H1 (cell line): ENCODE measurements at regions not wholly inside any gene's neighbourhood (a gene's known extent, or its start where the extent isn't known, plus 50 kb on each side); places are given as distances from the start of the nearest gene placed in this dataset.

Experiments used
- CTCF ChIA-PET: fragments of 300-600 bp; sonication (Branson Sonifier 250); formaldehyde crosslinking; loops from one replicate; lab custom pipeline; 2021; ENCODE audit not compliant: partially characterized antibody; lab: Charles Lee
- POLR2A ChIA-PET: fragments of 300-600 bp; sonication (Branson Sonifier 250); formaldehyde crosslinking; loops from one replicate; lab custom pipeline; 2021; ENCODE audit warnings: inconsistent platforms; ENCODE audit not compliant: partially characterized antibody; lab: Charles Lee
- DNase-seq, 2 experiments: peaks; one replicate each; pipeline versions ENCODE4 v3.0.0 to v3.0.0-alpha.2; 2010 to 2022; ENCODE audit warnings: low spot score in 2 of 2, low read depth in 1 of 2, mixed read lengths in 1 of 2
- FAIRE-seq: peaks from 2 replicates; lab custom pipeline; 2011; peaks lifted over from hg19 to GRCh38; lab: Jason Lieb, UNC
- H2AFZ ChIP-seq: 2 replicates; pipeline ENCODE4 v1.8.1; 2012; ENCODE audit warnings: low read length, inconsistent platforms
- H2AK5ac ChIP-seq: 2 replicates; pipeline ENCODE4 v1.6.1; 2013; ENCODE audit warnings: low read depth, low read length
- H2BK120ac ChIP-seq: replicated peaks from 2 replicates; pipeline ENCODE3; 2013; ENCODE audit warnings: low read depth, low read length, inconsistent platforms
- H2BK12ac ChIP-seq: 2 replicates; pipeline ENCODE4 v1.6.1; 2013; ENCODE audit warnings: low read depth, low read length
- H2BK15ac ChIP-seq: 2 replicates; pipeline ENCODE4 v1.6.1; 2013; ENCODE audit warnings: low read length
- H2BK20ac ChIP-seq: 2 replicates; pipeline ENCODE4 v1.6.1; 2013; ENCODE audit warnings: low read length
- H2BK5ac ChIP-seq: 2 replicates; pipeline ENCODE4 v1.6.1; 2013; ENCODE audit warnings: low read depth, low read length
- H3K14ac ChIP-seq: 2 replicates; pipeline ENCODE4 v1.6.1; 2013; ENCODE audit warnings: inconsistent platforms; ENCODE audit not compliant: insufficient read length
- H3K18ac ChIP-seq: 2 replicates; pipeline ENCODE4 v1.6.1; 2013; ENCODE audit warnings: low read length; ENCODE audit errors: extremely low read depth
- H3K23ac ChIP-seq: 2 replicates; pipeline ENCODE4 v1.6.1; 2013; ENCODE audit warnings: inconsistent platforms; ENCODE audit not compliant: insufficient read length
- H3K23me2 ChIP-seq: 2 replicates; pipeline ENCODE4 v1.6.1; 2013; ENCODE audit warnings: low read depth, low read length
- H3K27ac ChIP-seq: 2 replicates; pipeline ENCODE4 v1.6.1; 2011; ENCODE audit warnings: low read depth, low read length, inconsistent platforms
- H3K27me3 ChIP-seq, 4 experiments: replicated peaks in 1 of 4; 1 replicate in 1 of 4; 2 replicates in 3 of 4; pipeline versions ENCODE4 v1.6.1 to v1.8.1; 2011 to 2013; ENCODE audit warnings: low read length in 3 of 4, mild to moderate bottlenecking in 3 of 4, inconsistent platforms in 2 of 4, mixed read lengths in 2 of 4, moderate library complexity in 1 of 4; ENCODE audit not compliant: control insufficient read depth in 3 of 4, insufficient read depth in 3 of 4; ENCODE audit errors: extremely low read depth in 1 of 4
- H3K36me3 ChIP-seq, 4 experiments: 2 replicates each; pipeline versions ENCODE4 v1.6.1 to v1.8.1; 2011 to 2013; ENCODE audit warnings: mild to moderate bottlenecking in 4 of 4, low read length in 3 of 4, moderate library complexity in 2 of 4, control low read depth in 1 of 4, inconsistent platforms in 1 of 4; ENCODE audit not compliant: insufficient read depth in 4 of 4, control insufficient read depth in 2 of 4
- H3K4ac ChIP-seq: replicated peaks from 2 replicates; pipeline ENCODE3; 2013; ENCODE audit warnings: low read length, low read depth, mixed read lengths, inconsistent platforms; ENCODE audit not compliant: insufficient read length
- H3K4me1 ChIP-seq, 4 experiments: replicated peaks in 1 of 4; 1 replicate in 1 of 4; 2 replicates in 3 of 4; pipeline versions ENCODE4 v1.6.1 to v1.8.1; 2011 to 2013; ENCODE audit warnings: low read length in 3 of 4, inconsistent platforms in 2 of 4, mixed read lengths in 1 of 4; ENCODE audit not compliant: insufficient read depth in 4 of 4, control insufficient read depth in 3 of 4
- H3K4me2 ChIP-seq, 2 experiments: 2 replicates each; pipeline versions ENCODE4 v1.6.1 to v1.8.1; 2011 to 2013; ENCODE audit warnings: low read depth in 2 of 2, low read length in 2 of 2, control low read depth in 1 of 2, inconsistent platforms in 1 of 2, mild to moderate bottlenecking in 1 of 2; ENCODE audit not compliant: insufficient read depth in 1 of 2
- H3K4me3 ChIP-seq, 4 experiments: fragments of 200-600, 300-600 bp in 1 of 4; sonication (generic), shearing (Covaris generic), sonication (Bioruptor Twin) in 1 of 4; 2 replicates each; pipeline versions ENCODE4 v1.5.1 to v1.8.1; 2011 to 2016; ENCODE audit warnings: low read length in 4 of 4, low read depth in 3 of 4, control low read depth in 2 of 4, inconsistent platforms in 2 of 4, mild to moderate bottlenecking in 2 of 4, mixed read lengths in 1 of 4, moderate library complexity in 1 of 4; ENCODE audit not compliant: insufficient read depth in 2 of 4; ENCODE audit errors: extremely low read depth in 1 of 4
- H3K56ac ChIP-seq: replicated peaks from 2 replicates; pipeline ENCODE3; 2013; ENCODE audit warnings: low read depth, mild to moderate bottlenecking, mixed read lengths, low read length, inconsistent platforms; ENCODE audit not compliant: insufficient read length
- H3K79me1 ChIP-seq: 2 replicates; pipeline ENCODE4 v1.6.1; 2013; ENCODE audit warnings: low read depth, low read length, control low read depth
- H3K79me2 ChIP-seq, 2 experiments: 2 replicates each; pipeline versions ENCODE4 v1.6.1 to v1.8.1; 2012 to 2013; ENCODE audit warnings: low read length in 2 of 2, mild to moderate bottlenecking in 2 of 2, inconsistent platforms in 1 of 2; ENCODE audit not compliant: insufficient read depth in 2 of 2, control insufficient read depth in 1 of 2
- H3K9ac ChIP-seq, 4 experiments: replicated peaks in 1 of 4; 1 replicate in 1 of 4; 2 replicates in 3 of 4; pipeline versions ENCODE4 v1.6.1 to v1.8.1; 2011 to 2013; ENCODE audit warnings: low read depth in 3 of 4, low read length in 3 of 4, control low read depth in 2 of 4, mild to moderate bottlenecking in 2 of 4, moderate library complexity in 2 of 4, inconsistent platforms in 1 of 4; ENCODE audit errors: extremely low read depth in 1 of 4
- H3K9me3 ChIP-seq, 2 experiments: 2 replicates each; pipeline versions ENCODE4 v1.6.1 to v1.8.1; 2012 to 2013; ENCODE audit warnings: mild to moderate bottlenecking in 2 of 2, moderate library complexity in 2 of 2, control low read depth in 1 of 2, inconsistent platforms in 1 of 2, low read depth in 1 of 2, low read length in 1 of 2, mixed read lengths in 1 of 2; ENCODE audit not compliant: insufficient read depth in 2 of 2
- H4K20me1 ChIP-seq, 2 experiments: replicated peaks in 1 of 2; 2 replicates each; pipeline versions ENCODE3 to v1.8.1; 2011 to 2013; ENCODE audit warnings: inconsistent platforms in 2 of 2, low read length in 2 of 2, mild to moderate bottlenecking in 1 of 2; ENCODE audit not compliant: insufficient read depth in 2 of 2, control insufficient read depth in 1 of 2
- H4K5ac ChIP-seq: 2 replicates; pipeline ENCODE4 v1.6.1; 2013; ENCODE audit warnings: low read length, low read depth, mixed read lengths, inconsistent platforms; ENCODE audit not compliant: insufficient read length
- H4K8ac ChIP-seq: 2 replicates; pipeline ENCODE4 v1.8.0; 2013; ENCODE audit warnings: mild to moderate bottlenecking, moderate library complexity, low read length, inconsistent platforms; ENCODE audit not compliant: insufficient read depth; ENCODE audit errors: extremely low read depth
- H4K91ac ChIP-seq: replicated peaks from 2 replicates; pipeline ENCODE3; 2013; ENCODE audit warnings: low read length, mixed read lengths, inconsistent platforms; ENCODE audit not compliant: insufficient read length
- CTBP2 ChIP-seq: IDR thresholded peaks from 2 replicates; pipeline ENCODE4 v1.7.0; 2011; ENCODE audit warnings: borderline replicate concordance, mild to moderate bottlenecking, moderate library complexity, mixed read lengths, low read length; ENCODE audit not compliant: insufficient read depth, insufficient read length
- NANOG ChIP-seq: IDR thresholded peaks from 2 replicates; pipeline ENCODE4 v1.6.1; 2011; ENCODE audit warnings: low read length, low read depth, mild to moderate bottlenecking, inconsistent platforms; ENCODE audit not compliant: insufficient read depth, poor library complexity, severe bottlenecking
- NRF1 ChIP-seq: IDR thresholded peaks from 2 replicates; pipeline ENCODE4 v1.6.1; 2011; ENCODE audit warnings: mild to moderate bottlenecking, low read depth, low read length, improper control_type of control experiment
- RBBP5 ChIP-seq: IDR thresholded peaks from 2 replicates; pipeline ENCODE4 v1.7.1; 2012; ENCODE audit warnings: low read depth, mild to moderate bottlenecking, inconsistent platforms, low read length, moderate library complexity, borderline replicate concordance
- SIN3A ChIP-seq, 2 experiments: IDR thresholded peaks in 1 of 2; conservative IDR thresholded peaks in 1 of 2; 2 replicates each; pipeline ENCODE4 v1.6.1; 2011 to 2012; ENCODE audit warnings: low read length in 2 of 2, improper control_type of control experiment in 1 of 2, low read depth in 1 of 2, mild to moderate bottlenecking in 1 of 2
- SIX5 ChIP-seq: IDR thresholded peaks from 2 replicates; pipeline ENCODE4 v1.6.1; 2011; ENCODE audit warnings: mild to moderate bottlenecking, low read depth, low read length
- SP1 ChIP-seq: IDR thresholded peaks from 2 replicates; pipeline ENCODE4 v1.6.1; 2011; ENCODE audit warnings: low read depth, low read length
- SP2 ChIP-seq: IDR thresholded peaks from 2 replicates; pipeline ENCODE4 v1.6.1; 2012; ENCODE audit warnings: mild to moderate bottlenecking, low read length, inconsistent platforms
- SP4 ChIP-seq: IDR thresholded peaks from 2 replicates; pipeline ENCODE4 v1.6.1; 2012; ENCODE audit warnings: low read length, inconsistent platforms
- YY1 ChIP-seq: IDR thresholded peaks from 2 replicates; pipeline ENCODE4 v1.6.1; 2011; ENCODE audit warnings: low read depth, mild to moderate bottlenecking, low read length
- ZNF274 ChIP-seq: IDR thresholded peaks from 2 replicates; pipeline ENCODE4 v1.7.0; 2012; ENCODE audit warnings: low read length, borderline replicate concordance; ENCODE audit errors: extremely low read depth
- WGBS, 2 experiments: shearing (Covaris generic) in 1 of 2; methylation state at CpG; one replicate each; pipeline versions ENCODE4 v1.1.6 to v1.1.7; 2013 to 2015; ENCODE audit warnings: low lambda C conversion rate in 2 of 2, mixed read lengths in 2 of 2, inconsistent platforms in 1 of 2, low coverage in 1 of 2, missing lambda C conversion rate in 1 of 2; ENCODE audit not compliant: insufficient replicate concordance in 2 of 2, insufficient coverage in 1 of 2, insufficient read length in 1 of 2; ENCODE audit errors: extremely low coverage in 1 of 2, missing lambda C conversion rate in 1 of 2; 5-methylcytosine and 5-hydroxymethylcytosine counted together
- TF ChIP-seq, protein P1 (sequence below): IDR thresholded peaks from 2 replicates; pipeline ENCODE4 v1.6.1; 2011; ENCODE audit warnings: low read length, improper control_type of control experiment

DNA sequence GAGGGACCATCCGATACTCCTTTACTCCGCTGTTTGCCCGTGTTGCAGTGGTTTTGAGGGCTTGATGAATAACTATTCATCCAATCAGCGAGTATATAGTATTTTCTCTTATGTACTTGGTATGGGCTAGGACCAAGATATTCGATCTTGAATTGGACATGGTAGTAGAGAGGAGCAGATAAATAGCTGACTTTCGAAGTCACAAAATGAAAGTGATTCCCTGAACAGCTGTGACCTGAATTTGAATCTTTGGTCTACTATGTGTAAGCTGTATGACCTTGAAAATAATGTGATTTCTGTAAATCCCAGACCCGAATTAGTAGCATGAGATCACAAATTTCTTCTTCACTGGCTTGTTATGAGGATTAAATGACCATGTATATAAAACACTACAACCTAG lies 134.4 kb downstream of the TUSC1 start:
- Histone ChIP-seq H3K18ac (no peak overlapping the region), H3K56ac (no peak overlapping the region), H3K4me1 (no peaks in the 10 kb centered on the region), H3K4me2 (no peak overlapping the region), H2BK12ac (no peak overlapping the region), H3K9me3 (no peaks in the 10 kb centered on the region), H4K91ac (no peak overlapping the region), H3K27me3 (no peaks in the 10 kb centered on the region), H3K4me3 (no peak overlapping the region), H3K36me3 (no peaks in the 10 kb centered on the region), H2BK20ac (no peak overlapping the region), H3K23ac (no peak overlapping the region), H3K79me2 (no peaks in the 10 kb centered on the region), H2AFZ (no peak overlapping the region), H2AK5ac (no peak overlapping the region), H3K4ac (no peak overlapping the region), H4K8ac (no peak overlapping the region), H4K20me1 (no peaks in the 10 kb centered on the region), H2BK120ac (no peak overlapping the region), H2BK15ac (no peak overlapping the region), H3K14ac (no peak overlapping the region), H3K23me2 (no peaks in the 10 kb centered on the region), H3K79me1 (no peaks in the 10 kb centered on the region), H3K27ac (no peak overlapping the region), H3K9ac (no peak overlapping the region), H2BK5ac (no peak overlapping the region), H4K5ac (no peak overlapping the region)
- POLR2A ChIA-PET, result no interaction called here
- 93% methylated on average over 7 of the region's 7 CpGs; no CpG with 5 or more reads in 1 of the 2 experiments for WGBS, 2 experiments
- CTCF ChIA-PET, result no interaction called here
- FAIRE-seq (no peak), DNase-seq (no peak)
- TF ChIP-seq, protein P1, sequence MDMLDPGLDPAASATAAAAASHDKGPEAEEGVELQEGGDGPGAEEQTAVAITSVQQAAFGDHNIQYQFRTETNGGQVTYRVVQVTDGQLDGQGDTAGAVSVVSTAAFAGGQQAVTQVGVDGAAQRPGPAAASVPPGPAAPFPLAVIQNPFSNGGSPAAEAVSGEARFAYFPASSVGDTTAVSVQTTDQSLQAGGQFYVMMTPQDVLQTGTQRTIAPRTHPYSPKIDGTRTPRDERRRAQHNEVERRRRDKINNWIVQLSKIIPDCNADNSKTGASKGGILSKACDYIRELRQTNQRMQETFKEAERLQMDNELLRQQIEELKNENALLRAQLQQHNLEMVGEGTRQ, result no peak
- TF ChIP-seq NANOG (no peak), YY1 (no peak), SP1 (no peak), CTBP2 (no peak), SP2 (no peak), SIX5 (no peak), SIN3A (conservative IDR thresholded peaks at IDR 0.05 in 1 of 2, IDR thresholded peaks at IDR 0.05 in 1 of 2; ENCODE audit: low read depth in 1 of 2, low read length in 2 of 2) (no peak), SP4 (no peak), NRF1 (no peak), RBBP5 (no peak), ZNF274 (no peak)
